ENCODE measurements at regions not wholly inside any gene's neighbourhood (a gene's known extent, or its start where the extent isn't known, plus 50 kb on each side); places are given as distances from the start of the nearest gene placed in this dataset.

- FAIRE-seq (no peak), ATAC-seq (no peak), DNase-seq (ENCODE audit: extremely low read depth in 1 of 4, low spot score in 3 of 4) (no peak)
- no peaks in the 10 kb centered on the region; the same call in 2 of the 3 replicates for H3K36me3 ChIP-seq (ENCODE audit: control insufficient read depth, insufficient read depth, low read length)
- H3K27me3 ChIP-seq (ENCODE audit: control insufficient read depth in 2 of 2, insufficient read depth in 2 of 2, low read length in 2 of 2) = no peaks in the 10 kb centered on the region
- no peaks in the 10 kb centered on the region for H3K9me1 ChIP-seq (ENCODE audit: control insufficient read depth, insufficient read depth, low read length)
- H3K4me2 ChIP-seq (ENCODE audit: insufficient read depth, low read length) = no peak overlapping the region
- ChIA-PET CTCF (ENCODE audit: low intra/inter-chr PET ratio) (no interaction called here), POLR2A (interaction anchor here (0.7 kb wide), 1 partner anchor 307 kb away, joined by 3 read pairs; no protein-coding TSS in a partner anchor)
- intact Hi-C loops (cut with micrococcal nuclease) (no loop called here), in situ Hi-C loops (cut with MboI) (no loop called here)
- no peaks in the 10 kb centered on the region for H3K9me3 ChIP-seq (replicated peaks; ENCODE audit: control insufficient read depth, insufficient read depth, low read depth, low read length)
- no peak overlapping the region for H2AFZ ChIP-seq (ENCODE audit: low read depth, low read length)
- no TSS peak for BruUV-seq (replicated peaks)
- WGBS (ENCODE audit: insufficient coverage, low coverage, missing lambda C conversion rate) = 25% methylated on average over 3 of the region's 3 CpGs
- no peak overlapping the region for H3K9ac ChIP-seq (ENCODE audit: insufficient read depth in 1 of 2, low read depth in 2 of 2, low read length in 2 of 2)
- no peak overlapping the region for H3K4me3 ChIP-seq
- no peaks in the 10 kb centered on the region for H4K20me1 ChIP-seq (replicated peaks; ENCODE audit: control insufficient read depth, insufficient read depth, low read length)
- no peak overlapping the region for H3K27ac ChIP-seq (ENCODE audit: extremely low read depth, low read depth, low read length)
- H3K4me1 ChIP-seq (replicated peaks in 1 of 2; ENCODE audit: control insufficient read depth in 2 of 2, insufficient read depth in 2 of 2, low read length in 2 of 2) = peaks cover 5 to 12% of the 10 kb centered on the region in 2 experiments; a peak in 4 of 5 replicates
- 0 out of 3 replicates have a peak, but pooled peaks cover 6% of the 10 kb centered on the region for H3K79me2 ChIP-seq (ENCODE audit: control insufficient read depth, insufficient read depth, low read length)
- TF ChIP-seq JUN (IDR thresholded peaks at IDR 0.05; ENCODE audit: borderline replicate concordance, low read depth, low read length) (no peak), JUN (CRISPR knock-in tag; IDR thresholded peaks at IDR 0.05; ENCODE audit: borderline replicate concordance) (no peak), BRCA1 (IDR thresholded peaks at IDR 0.05) (no peak), BRCA1 (CRISPR knock-in tag; IDR thresholded peaks at IDR 0.05) (no peak), NFE2L1 (tag; IDR thresholded peaks at IDR 0.05; ENCODE audit: borderline replicate concordance, low read depth) (0 out of 2 replicates have a peak, but pooled peaks have one; percentile 43), MXD1 (CRISPR knock-in tag; IDR thresholded peaks at IDR 0.05; ENCODE audit: borderline replicate concordance, poor library complexity, severe bottlenecking) (no peak), MAFG (tag; conservative IDR thresholded peaks at IDR 0.05) (peak; percentile 59), ESRRA (IDR thresholded peaks at IDR 0.05; ENCODE audit: borderline replicate concordance, low read depth) (peak; percentile 97), ZNF717 (CRISPR knock-in tag; IDR thresholded peaks at IDR 0.05) (no peak), IRF9 (tag; IDR thresholded peaks at IDR 0.05) (no peak), CHD4 (IDR thresholded peaks at IDR 0.05; ENCODE audit: insufficient read depth, insufficient replicate concordance, low read depth, low read length, poor library complexity, severe bottlenecking) (no peak), BACH1 (tag; IDR thresholded peaks at IDR 0.05) (peak; percentile 43; the same call in 1 of the 2 replicates), NFE2 (IDR thresholded peaks at IDR 0.05; ENCODE audit: low read depth) (peak; percentile 70), ARID3A (IDR thresholded peaks at IDR 0.05; ENCODE audit: borderline replicate concordance, low read depth, low read length) (no peak), HES1 (IDR thresholded peaks at IDR 0.05; ENCODE audit: low read depth) (no peak), HDAC6 (IDR thresholded peaks at IDR 0.05; ENCODE audit: low read depth, low read length) (no peak), YBX1 (IDR thresholded peaks at IDR 0.05) (no peak), KLF16 (IDR thresholded peaks at IDR 0.05) (no peak), MAFF (IDR thresholded peaks at IDR 0.05; ENCODE audit: low read length) (peak; percentile 46; the same call in 1 of the 2 replicates)
These were observed 121.4 kb downstream of the ZFAND4 start for GRCh38 chr10:45550903-45551786.

Data from K562 (cell line).